GM15510 (cell line): ENCODE measurements at regions not wholly inside any gene's neighbourhood (a gene's known extent, or its start where the extent isn't known, plus 50 kb on each side); places are given as distances from the start of the nearest gene placed in this dataset.

Experiments
- POLR2A ChIP-seq: IDR thresholded peaks from 3 replicates; pipeline ENCODE4 v1.6.1; 2011; ENCODE audit warnings: borderline replicate concordance; ENCODE audit not compliant: insufficient read length; ENCODE audit errors: extremely low read depth

DNA sequence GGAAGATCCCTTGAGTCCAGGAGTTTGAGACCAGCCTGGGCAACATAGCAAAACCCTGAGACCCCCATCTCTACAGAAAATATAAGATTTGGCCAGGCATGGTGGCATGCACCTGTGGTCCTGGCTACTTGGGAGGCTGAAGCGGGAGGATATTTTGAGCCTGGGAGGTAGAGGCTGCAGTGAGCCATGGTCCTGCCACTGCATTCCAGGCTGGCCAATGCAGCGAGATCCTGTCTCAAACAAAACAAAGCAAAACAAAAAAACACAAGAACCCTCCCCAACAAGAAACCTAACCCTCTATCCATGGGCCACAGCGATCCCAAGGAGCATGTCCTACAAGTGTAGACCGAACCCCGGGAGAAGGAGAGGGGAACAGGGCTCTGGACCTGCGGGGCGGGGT lies 133.3 kb downstream of the MGAT5B start:
- no peak for TF ChIP-seq POLR2A

DNA sequence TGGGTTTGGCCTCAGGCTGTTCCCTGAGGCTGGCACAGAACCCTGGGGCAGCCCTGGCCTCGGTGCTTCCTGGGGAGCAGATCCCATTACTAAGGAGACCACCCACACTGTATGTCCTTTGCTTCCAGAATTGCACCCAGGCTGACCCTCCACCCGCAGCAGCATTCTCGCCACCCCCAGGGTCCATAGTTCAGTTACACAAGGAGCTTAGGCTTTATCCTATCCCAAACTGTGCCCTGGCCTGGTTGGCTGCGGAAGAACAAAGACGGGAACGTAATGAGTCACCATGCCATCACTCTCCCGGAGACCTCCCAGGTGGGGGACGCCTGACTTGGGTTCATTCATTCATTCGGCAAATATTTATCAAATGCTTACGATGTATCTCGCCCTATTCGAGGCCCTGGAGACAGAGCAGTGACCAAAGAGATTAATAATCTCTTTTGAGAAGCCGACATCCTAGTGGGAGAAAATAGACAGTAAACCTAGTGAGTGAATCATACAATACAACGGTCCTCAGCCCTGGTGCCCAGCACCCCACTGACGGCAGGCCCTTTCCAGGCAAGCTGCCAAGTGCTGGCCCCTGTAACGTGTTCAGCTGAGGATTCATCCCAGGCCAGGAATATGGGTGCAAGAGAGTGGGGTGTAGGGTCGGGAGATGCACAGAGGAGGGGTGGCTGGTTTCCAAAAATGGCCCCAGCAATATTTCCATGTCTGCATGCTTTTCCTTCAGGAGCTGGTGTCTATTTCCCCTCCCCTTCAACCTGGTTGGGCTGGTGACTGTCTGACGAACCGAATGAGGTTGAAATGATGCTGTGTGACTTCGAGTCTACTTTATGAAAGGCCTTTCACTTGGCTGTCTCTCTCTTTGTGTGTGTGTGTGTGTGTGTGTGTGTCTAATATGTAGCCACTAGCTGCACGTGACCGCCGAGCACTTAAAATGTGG lies 134.2 kb downstream of the MGAT5B start:
- no peak for TF ChIP-seq POLR2A

DNA sequence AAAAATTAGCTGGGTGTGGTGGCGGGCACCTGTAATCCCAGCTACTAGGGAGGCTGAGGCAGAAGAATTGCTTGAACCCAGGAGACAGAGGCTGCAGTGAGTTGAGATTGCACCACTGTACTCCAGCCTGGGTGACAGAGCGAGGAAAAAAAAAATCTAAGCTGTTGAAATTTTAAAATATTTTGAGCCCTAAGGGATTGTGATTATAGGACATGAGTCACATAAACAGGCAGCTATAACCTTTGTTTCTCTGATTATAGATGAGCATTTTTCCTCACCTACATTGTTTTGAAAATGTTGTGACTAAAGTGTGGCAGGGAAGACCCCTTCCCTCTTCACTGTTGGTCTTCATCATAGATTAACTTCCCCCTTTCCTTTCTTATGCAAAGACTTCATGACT lies 135.5 kb downstream of the MGAT5B start:
- no peak for TF ChIP-seq POLR2A

DNA sequence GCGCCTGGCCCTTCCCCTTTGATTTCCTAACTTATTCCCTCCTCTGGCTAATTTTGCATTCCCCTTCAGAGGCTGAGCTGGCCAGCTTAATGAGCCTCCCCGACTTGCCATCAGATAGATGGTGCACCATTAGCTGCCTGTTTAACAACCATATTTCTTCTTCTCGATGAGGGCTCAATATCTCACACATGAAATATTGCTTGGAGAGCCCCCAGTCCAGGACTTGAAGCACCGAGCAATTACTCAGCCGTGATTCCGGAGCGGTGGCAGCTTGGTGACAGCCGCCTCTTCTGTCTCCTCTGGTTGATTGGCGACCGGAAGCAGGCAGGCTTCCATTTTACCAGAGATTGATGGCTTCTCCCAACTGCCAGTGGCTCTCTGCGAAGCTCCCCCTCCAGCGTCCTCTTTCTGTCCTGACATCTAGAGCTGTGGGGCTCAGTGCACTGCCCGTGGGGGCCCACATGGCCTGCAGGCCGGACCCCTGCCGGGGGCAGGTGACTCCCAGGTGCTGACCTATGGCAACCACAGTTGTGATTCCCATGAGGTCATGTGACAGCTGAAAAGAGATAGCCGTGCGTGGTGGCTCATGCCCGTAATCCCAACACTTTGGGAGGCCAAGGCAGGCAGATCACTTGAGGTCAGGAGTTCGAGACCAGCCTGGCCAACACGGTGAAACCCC lies 133.7 kb upstream of the SEC14L1 start:
- TF ChIP-seq POLR2A = no peak

DNA sequence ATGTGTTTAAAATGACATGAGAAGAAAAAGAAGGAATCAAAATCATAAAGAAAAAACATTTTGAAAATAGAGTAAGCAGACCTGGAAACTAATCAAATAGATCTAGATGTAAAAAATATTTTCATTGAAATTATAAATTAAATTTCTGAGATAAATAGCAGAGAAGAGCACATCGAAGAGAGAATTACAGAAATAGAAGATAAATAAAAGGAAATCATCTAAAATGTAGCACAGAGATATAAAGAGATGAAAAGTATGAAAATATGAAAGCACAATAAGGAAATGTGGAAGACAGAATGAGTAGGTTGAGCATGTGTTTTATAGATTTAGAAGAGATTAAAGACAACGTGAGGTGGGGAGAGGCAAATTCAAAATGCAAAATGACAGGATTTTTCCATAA lies 130.9 kb upstream of the SEC14L1 start:
- no peak for TF ChIP-seq POLR2A

DNA sequence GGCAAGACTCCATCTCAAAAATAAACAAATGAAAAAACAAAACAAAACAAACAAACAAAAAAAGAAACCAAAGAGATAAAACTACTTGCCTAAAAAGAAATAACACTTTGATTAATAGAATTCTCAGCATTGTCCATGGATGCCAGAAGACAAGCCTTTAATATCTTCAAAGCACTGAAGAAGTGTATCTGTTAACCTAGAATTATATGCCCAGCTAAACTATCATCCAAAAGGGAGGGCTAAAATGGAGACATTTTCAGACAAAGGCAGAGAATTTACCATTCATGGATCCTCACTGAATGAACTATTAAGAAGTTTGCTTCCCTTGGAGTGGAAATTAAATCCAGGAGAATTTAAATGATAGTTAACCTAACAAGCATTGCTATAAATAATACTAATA lies 130.1 kb upstream of the SEC14L1 start:
- no peak for TF ChIP-seq POLR2A

DNA sequence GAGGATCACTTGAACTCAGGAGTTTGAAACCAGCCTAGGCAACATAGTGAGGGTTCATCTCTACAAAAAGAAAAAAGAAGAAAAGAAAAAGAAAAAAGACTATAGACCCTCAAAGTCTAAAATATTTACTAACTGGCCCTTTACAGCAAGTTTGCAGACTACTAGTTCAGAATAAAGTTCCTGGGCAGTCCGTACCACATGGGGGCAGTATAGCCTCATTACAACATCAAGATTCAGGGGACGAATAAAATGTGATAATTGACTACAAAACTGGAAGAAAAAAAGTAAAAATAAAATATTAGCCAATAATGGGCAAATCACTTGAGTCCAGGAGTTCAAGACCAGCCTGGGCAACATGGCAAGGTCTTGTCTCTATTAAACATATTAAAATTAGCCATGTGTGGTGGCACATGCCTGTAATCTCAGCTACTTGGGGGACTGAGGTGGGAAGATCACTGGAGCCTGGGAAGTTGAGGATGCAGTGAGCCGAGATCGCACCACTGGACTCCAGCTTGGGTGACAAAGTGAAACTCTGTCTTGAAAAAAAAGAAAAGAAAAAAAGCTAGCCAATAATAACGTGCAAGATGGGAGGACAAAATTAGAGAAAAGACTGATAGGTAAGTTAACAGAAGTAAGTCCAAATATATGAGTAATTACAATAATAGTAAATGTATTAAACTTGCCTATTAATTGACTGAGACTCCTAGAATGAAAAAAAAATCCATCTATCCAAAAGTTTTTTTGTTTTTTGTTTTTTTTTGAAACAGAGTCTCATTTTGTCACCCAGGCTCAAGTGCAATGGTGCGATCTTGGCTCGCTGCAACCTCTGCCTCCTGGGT lies 129.4 kb upstream of the SEC14L1 start:
- no peak for TF ChIP-seq POLR2A

DNA sequence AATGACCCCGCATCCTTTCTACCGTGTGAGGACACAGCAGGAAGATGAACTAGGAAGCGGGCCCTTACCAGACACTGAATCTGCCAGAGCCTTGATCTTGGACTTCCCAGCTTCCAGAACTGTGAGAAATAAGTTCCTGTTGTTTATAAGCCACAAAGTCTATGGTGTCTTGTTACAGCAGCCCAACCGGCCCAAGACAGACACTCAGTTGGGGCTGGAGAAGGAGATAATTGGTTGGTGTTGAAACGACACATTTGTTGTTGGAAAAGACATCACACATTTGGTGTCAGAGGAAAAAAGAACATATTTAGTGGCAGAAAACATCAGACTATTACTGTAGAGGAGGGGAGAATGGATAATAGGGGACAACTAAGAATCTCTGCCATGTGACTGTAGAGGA lies 122.3 kb upstream of the SEC14L1 start:
- TF ChIP-seq POLR2A = no peak

DNA sequence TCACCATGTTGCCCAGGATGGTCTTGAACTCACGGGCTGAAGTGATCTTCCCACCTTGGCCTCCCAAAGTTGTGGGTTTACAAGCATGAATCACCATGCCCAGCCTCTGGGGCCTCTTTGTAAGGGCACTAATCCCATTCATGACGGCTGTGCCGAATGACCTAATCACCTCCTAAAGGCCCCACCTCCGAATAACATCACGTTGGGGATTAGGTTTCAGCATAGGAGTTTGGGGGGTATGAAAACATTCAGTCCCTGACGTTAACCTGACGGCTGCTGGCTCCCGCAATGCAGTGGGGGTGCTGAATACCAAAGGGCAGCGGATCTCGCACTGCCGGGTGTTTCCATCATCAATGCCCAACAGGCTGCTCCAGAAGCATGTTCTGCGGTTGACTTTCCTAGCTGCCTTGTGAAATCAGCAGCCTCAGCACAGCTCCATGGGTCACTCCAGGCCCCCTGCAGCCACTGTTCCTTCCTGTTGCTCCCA lies 120.8 kb upstream of the SEC14L1 start:
- no peak for TF ChIP-seq POLR2A

DNA sequence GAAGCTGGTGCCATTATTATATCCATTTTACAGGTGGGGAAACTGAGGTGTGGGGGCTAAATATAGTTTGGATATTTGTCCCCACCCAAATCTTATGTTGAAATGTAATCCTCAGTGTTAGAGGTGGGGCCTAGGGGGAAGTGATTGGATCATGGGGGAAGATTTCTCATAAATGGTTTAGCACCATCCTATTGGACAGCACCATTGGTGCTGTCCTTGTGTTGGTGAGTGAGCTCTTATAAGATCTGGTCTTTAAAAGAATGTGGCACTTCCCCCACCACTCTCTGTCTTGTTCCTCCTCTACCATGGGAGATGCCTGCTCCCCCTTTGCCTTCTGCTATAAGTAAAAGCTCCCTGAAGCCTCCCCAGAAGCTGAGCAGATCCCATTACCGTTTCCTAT lies 119.8 kb upstream of the SEC14L1 start:
- no peak for TF ChIP-seq POLR2A

DNA sequence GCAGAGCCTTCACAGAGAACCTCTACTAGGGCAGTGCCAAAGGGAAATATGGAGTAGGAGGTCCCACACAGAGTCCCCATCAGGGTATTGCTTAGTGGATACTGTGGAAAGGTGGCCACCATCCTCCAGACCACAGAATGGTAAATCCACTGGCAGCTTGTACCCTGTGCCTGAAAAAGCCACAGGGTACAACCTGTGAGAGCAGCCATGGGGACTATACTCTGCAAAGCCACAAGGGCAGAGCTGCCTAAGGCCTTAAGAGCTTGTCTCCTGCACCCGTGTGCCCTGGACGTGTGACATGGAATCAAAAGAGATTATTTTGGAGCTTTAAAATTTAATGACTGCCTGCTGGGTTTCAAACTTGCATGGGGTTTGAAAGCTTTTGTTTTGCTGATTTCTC lies 118.0 kb upstream of the SEC14L1 start:
- TF ChIP-seq POLR2A = no peak

DNA sequence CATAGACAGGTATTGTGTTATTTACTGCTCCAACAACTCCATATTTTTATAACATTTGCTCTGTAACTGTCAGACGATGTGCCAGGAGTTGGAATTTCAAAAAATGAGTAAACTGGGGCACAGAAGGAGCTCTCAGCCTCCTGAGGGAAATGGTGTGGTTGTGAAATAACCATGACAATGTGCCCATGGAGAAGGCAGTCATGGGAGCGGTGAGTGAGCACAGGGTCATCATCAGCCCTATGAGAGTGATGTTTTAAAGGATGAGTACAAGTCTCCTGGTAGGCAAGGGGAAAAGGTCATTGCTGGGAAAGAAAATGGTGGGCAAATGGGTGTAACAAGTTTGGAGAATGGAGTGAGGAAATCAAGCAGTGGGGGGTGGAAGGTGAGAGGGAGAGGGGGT lies 115.0 kb upstream of the SEC14L1 start:
- no peak for TF ChIP-seq POLR2A

DNA sequence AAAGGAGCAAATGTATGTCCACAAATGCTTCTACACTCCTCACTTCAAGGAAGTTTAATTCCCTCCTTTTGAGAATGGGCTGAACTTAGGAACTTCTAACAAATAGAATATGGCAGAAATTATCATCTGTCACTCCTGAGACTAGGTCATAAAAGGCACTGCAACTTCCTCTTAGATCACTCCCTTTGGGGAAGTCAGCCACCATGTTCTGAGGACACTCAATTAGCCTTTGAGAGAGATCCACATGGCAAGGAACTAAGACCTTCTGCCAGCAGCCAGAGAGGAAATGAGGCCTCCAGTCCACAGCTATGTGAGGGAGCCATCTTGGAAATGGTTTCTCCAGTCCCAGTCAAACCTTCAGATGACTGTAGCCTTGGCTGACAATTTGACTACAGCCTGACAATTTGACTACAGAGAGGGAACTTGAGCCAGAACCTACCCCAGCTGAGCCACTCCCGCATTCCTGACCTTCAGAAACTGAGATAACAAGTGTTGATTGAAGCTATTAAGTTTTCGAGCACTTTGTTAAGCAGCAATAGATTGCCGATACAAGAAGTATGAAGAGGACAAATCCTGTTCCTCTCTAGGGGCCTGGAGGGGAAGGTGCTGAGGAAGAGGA lies 113.4 kb upstream of the SEC14L1 start:
- TF ChIP-seq POLR2A = no peak

DNA sequence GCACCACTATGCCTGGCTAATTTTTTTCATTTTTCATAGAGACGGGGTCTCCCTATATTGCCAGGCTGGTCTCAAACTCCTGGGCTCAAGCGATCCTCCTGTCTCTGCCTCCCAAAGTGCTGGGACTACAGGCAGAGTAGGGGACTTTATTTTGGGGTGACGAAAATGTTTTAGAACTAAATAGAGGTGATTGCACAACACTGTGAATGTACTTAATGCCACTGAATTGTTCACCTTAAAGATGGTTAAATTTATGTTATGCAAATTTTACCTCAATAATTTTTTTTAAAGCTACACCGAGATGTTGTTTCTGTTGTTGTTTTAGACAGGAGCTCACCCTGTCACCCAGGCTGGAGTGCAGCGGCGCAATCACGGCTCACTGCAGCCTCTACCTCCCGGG lies 111.9 kb upstream of the SEC14L1 start:
- TF ChIP-seq POLR2A = no peak
